ENCODE measurements at regions not wholly inside any gene's neighbourhood (a gene's known extent, or its start where the extent isn't known, plus 50 kb on each side); places are given as distances from the start of the nearest gene placed in this dataset.

DNA sequence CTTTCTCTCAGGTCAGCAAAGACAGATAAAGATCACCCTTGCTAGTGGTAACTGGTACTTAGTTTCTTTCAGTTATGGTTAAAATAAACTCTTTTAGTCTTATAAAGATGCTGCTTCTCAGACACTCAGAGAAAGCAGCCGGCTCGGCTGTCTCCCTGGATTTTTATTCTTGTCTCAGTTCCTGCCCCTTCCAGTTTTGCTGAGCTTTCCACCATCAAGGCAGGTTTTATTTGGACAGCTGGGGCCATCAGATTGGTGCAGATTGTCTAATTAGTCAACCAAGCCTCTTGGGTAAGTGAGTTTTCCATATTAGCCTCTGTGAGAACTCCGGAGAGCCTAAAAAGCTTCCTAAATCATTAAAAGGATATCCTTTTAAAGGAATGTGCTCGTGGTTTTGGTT lies 130.8 kb upstream of the BMP4 start:
- 50% methylated on average over 2 of the region's 4 CpGs for WGBS (ENCODE audit: insufficient coverage)
- Histone ChIP-seq H2AFZ (ENCODE audit: insufficient read depth, low read depth, low read length, poor library complexity, severe bottlenecking) (no peak overlapping the region), H3K36me3 (replicated peaks in 1 of 2; ENCODE audit: control insufficient read depth in 1 of 2, insufficient read depth in 2 of 2, low read length in 2 of 2) (no peaks in the 10 kb centered on the region), H3K9me3 (replicated peaks in 1 of 2; ENCODE audit: control insufficient read depth in 1 of 2, insufficient read depth in 1 of 2, low read length in 2 of 2) (no peaks in the 10 kb centered on the region), H3K4me3 (replicated peaks in 1 of 3; ENCODE audit: low read depth in 2 of 3, low read length in 3 of 3) (no peak overlapping the region), H3K4me2 (replicated peaks; ENCODE audit: extremely low read depth, low read length, poor library complexity, severe bottlenecking) (no peak overlapping the region), H3K27ac (ENCODE audit: low read depth in 1 of 2, low read length in 2 of 2) (no peak overlapping the region), H3K9ac (ENCODE audit: insufficient read depth, low read length, poor library complexity, severe bottlenecking) (no peak overlapping the region), H3K4me1 (ENCODE audit: control insufficient read depth in 1 of 2, insufficient read depth in 2 of 2, low read length in 2 of 2) (no peaks in the 10 kb centered on the region), H3K27me3 (ENCODE audit: control insufficient read depth in 2 of 2, insufficient read depth in 2 of 2, low read length in 2 of 2) (no peaks in the 10 kb centered on the region), H3K79me2 (ENCODE audit: insufficient read depth, low read length) (no peaks in the 10 kb centered on the region), H4K20me1 (ENCODE audit: insufficient read depth, low read length) (no peaks in the 10 kb centered on the region)
- DNase-seq, result no peak
- H3K27me3 Mint-ChIP-seq (ENCODE audit: low read depth in 3 of 3), result peaks cover 1 to 4% (median 1%) of the 10 kb centered on the region in 3 donors
- H3K4me3 Mint-ChIP-seq, result no peak overlapping the region
- no peaks in the 10 kb centered on the region for H3K4me1 Mint-ChIP-seq
- no peak for TF ChIP-seq CTCF (IDR thresholded peaks at IDR 0.05)
- intact Hi-C loops (cut with micrococcal nuclease), result no loop called here
- H3K36me3 Mint-ChIP-seq, result no peaks in the 10 kb centered on the region
- peaks cover 0 to 3% (median 0%) of the 10 kb centered on the region in 7 donors for H3K9me3 Mint-ChIP-seq
- H3K27ac Mint-ChIP-seq, result no peak overlapping the region

GRCh38 chr14:54088271-54088670 lies 131.6 kb upstream of the BMP4 start:
- no peak for TF ChIP-seq CTCF (IDR thresholded peaks at IDR 0.05)
- Mint-ChIP-seq H3K27me3 (ENCODE audit: low read depth in 3 of 3) (peaks cover under 1 to 4% (median 1%) of the 10 kb centered on the region in 3 donors), H3K27ac (no peak overlapping the region), H3K4me3 (no peak overlapping the region), H3K9me3 (peaks cover 0 to 5% (median 2%) of the 10 kb centered on the region in 7 donors), H3K4me1 (no peaks in the 10 kb centered on the region), H3K36me3 (no peaks in the 10 kb centered on the region)
- Histone ChIP-seq H3K9me3 (replicated peaks in 1 of 2; ENCODE audit: control insufficient read depth in 1 of 2, insufficient read depth in 1 of 2, low read length in 2 of 2) (peaks cover 1 to 2% of the 10 kb centered on the region in 2 donors), H3K27ac (ENCODE audit: low read depth in 1 of 2, low read length in 2 of 2) (no peak overlapping the region), H3K79me2 (ENCODE audit: insufficient read depth, low read length) (no peaks in the 10 kb centered on the region), H3K36me3 (replicated peaks in 1 of 2; ENCODE audit: control insufficient read depth in 1 of 2, insufficient read depth in 2 of 2, low read length in 2 of 2) (no peaks in the 10 kb centered on the region), H3K9ac (ENCODE audit: insufficient read depth, low read length, poor library complexity, severe bottlenecking) (no peak overlapping the region), H3K4me3 (replicated peaks in 1 of 3; ENCODE audit: low read depth in 2 of 3, low read length in 3 of 3) (no peak overlapping the region), H2AFZ (ENCODE audit: insufficient read depth, low read depth, low read length, poor library complexity, severe bottlenecking) (no peak overlapping the region), H4K20me1 (ENCODE audit: insufficient read depth, low read length) (no peaks in the 10 kb centered on the region), H3K4me1 (ENCODE audit: control insufficient read depth in 1 of 2, insufficient read depth in 2 of 2, low read length in 2 of 2) (no peaks in the 10 kb centered on the region), H3K27me3 (ENCODE audit: control insufficient read depth in 2 of 2, insufficient read depth in 2 of 2, low read length in 2 of 2) (no peaks in the 10 kb centered on the region), H3K4me2 (replicated peaks; ENCODE audit: extremely low read depth, low read length, poor library complexity, severe bottlenecking) (no peak overlapping the region)
- WGBS (ENCODE audit: insufficient coverage), result no CpG with 5 or more reads among the region's 3 CpGs
- intact Hi-C loops (cut with micrococcal nuclease), result no loop called here
- no peak for DNase-seq

Measured in CD14-positive monocyte (primary cell).